AG09319 (cell line): ENCODE measurements at regions not wholly inside any gene's neighbourhood (a gene's known extent, or its start where the extent isn't known, plus 50 kb on each side); places are given as distances from the start of the nearest gene placed in this dataset.

Source experiments
- DNase-seq: peaks from one replicate; pipeline ENCODE4 v3.0.0-alpha.2; 2010; ENCODE audit warnings: low read depth; ENCODE audit errors: extremely low read depth
- TF ChIP-seq, protein P1 (sequence below): IDR thresholded peaks from 2 replicates; pipeline ENCODE4 v1.5.1; 2011; ENCODE audit warnings: low read depth, mild to moderate bottlenecking, inconsistent platforms, low read length, moderate library complexity

DNA sequence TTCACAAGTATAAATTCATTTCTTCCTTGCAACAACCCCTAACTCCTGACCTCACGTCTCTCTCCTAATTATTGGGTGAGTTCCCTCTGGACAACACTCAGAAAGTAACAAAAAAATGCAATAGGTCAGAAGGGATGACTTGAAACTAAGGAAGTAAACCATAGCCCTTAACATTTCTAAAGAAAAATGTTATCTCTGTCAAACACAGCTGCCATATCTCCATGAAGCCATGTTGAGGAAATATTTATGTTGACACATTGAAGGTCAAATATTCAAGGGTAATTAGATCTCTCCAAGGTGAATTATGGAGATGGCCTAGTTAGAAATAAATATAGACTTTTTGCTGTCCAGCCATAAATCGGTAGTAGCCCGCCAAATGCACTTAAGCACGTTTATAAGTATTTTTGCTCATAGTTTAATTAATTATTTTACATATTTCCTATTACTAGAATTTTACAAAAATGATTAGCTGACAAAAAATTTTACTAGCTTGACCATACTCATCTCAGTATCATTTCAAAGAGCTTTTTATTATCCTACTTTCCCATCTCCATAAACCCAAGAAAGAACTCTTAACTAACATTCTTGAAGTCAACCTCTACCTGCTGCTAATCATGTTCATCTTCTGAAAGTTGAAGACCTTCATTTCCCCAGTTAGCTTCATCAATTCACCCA, 160.1 kb upstream of the PKN2 start:
- no peak for DNase-seq
- TF ChIP-seq, protein P1, sequence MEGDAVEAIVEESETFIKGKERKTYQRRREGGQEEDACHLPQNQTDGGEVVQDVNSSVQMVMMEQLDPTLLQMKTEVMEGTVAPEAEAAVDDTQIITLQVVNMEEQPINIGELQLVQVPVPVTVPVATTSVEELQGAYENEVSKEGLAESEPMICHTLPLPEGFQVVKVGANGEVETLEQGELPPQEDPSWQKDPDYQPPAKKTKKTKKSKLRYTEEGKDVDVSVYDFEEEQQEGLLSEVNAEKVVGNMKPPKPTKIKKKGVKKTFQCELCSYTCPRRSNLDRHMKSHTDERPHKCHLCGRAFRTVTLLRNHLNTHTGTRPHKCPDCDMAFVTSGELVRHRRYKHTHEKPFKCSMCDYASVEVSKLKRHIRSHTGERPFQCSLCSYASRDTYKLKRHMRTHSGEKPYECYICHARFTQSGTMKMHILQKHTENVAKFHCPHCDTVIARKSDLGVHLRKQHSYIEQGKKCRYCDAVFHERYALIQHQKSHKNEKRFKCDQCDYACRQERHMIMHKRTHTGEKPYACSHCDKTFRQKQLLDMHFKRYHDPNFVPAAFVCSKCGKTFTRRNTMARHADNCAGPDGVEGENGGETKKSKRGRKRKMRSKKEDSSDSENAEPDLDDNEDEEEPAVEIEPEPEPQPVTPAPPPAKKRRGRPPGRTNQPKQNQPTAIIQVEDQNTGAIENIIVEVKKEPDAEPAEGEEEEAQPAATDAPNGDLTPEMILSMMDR, result no peak

DNA sequence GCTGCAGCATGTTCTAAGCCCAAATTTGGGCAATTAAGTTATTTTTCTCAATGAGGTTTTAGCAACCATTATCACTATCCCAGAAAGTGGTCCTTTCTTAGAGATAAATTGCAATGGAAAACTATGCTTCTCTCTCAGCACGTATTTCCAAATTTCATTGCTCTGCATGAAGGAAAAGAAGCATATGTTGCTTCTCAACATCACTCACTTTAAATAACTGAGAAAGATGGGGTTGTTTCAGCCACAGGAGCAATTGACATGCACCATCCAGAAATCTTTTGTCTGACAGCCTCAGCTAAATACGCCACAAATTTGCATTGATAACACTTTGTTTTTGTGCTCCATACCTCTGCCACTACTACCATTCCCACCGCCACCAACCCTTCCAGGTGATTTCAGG, 157.6 kb upstream of the PKN2 start:
- no peak for DNase-seq
- TF ChIP-seq, protein P1, result no peak

DNA sequence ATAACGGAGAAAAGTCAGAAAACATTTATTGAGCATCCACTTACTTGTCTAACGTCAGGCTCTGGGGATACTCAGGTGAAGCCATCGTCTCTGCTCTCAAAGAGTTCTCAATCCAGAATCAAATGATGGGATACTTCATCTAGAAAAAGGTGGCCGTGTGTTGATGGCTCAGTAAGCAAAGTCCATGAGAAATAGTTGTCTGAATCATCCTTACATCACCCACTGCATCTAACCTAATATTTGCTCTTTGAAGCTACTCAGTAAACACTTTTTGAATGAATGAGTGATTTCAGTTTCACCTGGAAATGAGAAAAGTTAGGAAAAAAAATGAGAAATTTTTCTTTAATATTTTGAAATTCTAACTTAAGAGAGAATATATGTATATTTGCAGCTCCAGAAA, 155.3 kb upstream of the PKN2 start:
- TF ChIP-seq, protein P1, result no peak

DNA sequence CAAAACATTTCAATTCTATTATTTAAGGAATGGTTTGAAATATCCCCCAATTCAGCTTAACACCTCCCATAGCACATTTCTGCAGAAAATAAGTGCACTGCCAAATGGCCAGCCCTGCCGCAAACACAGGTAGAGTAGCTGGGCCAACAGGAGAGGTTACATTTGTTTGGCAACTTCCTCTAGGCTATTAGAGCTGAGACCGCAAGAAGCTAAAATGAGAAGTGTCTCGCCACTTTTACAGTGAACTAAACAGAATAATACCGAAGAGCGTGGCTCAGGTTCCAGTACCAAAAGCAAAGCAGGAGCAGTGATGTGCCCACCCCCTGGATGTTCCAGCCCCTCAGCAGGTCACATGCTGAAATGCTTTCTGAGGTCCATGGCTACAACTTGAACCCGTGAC, 154.5 kb upstream of the PKN2 start:
- TF ChIP-seq, protein P1, result no peak
- no peak for DNase-seq

More for the DNA sequence above, 155.3 kb upstream of the PKN2 start:
- no peak for DNase-seq

DNA sequence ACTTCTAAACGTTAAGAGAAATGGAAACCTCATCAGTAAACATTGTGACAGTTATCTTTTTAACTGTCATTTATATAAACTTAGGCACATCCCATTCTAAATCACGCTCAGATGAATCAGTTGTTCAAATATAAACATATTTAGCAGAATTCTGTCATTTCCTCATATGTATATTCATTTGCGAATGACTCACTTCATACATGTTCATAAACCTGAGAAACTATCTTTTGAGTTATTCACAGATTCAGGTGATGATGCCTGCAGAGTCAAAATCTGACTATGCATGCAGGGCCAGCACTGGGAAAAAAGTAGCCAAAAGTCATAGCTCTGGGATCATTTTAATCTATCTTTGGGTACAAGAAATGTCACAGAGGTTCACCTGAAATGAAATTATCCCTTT, 153.8 kb upstream of the PKN2 start:
- no peak for DNase-seq
- TF ChIP-seq, protein P1, result no peak

DNA sequence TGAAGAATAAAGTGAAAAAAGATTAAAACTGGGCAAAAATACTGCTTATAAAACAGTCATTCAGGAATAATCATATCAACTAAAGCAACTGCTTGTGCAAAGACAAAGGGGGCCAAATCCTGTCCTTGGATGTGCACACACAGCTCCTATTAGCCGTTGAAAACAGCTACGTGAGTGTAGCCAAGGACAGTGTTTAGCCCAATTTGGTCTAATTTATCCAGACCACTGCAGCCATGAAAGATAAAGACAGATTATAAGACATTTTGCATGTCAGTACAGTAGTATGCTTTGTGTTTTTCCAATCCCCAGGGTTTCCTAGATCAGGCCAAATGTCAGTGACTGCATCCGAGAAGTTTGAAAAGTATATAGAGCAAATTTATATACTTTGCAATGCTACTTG, 146.3 kb upstream of the PKN2 start:
- TF ChIP-seq, protein P1, result no peak
- DNase-seq, result no peak

DNA sequence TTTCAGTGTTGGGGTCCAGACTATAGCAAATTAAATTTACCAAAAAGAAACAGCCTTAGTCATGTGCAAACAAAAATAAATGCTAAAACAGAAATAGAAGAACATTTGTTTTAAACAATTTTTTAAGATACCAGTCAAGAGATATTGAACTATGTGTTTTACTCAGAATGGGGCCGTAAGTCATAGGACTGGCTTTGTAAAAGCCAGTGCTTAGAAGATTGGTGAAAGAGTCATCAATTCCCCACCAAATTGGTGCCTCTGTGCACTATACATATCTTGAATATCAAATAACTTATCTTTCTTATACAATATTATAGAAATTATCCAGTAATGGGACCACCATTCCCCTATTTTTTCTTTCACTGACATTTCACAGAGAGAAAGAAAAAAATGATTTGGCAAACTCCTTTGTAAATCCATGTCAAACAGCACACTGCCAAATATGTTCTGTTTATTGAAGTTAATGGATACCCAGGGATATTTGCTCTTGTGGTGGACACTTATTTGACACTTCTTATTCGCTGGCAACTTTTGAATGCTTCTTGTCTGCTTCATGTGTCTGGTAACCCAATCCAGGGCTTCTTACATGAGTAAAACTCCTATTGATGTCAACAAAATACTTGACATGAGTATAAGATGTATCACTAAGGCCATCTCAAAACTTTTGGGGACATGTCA, 145.7 kb upstream of the PKN2 start:
- TF ChIP-seq, protein P1, result no peak
- DNase-seq, result no peak
